IPS DF 6.9 (cell line): ENCODE measurements at regions not wholly inside any gene's neighbourhood (a gene's known extent, or its start where the extent isn't known, plus 50 kb on each side); places are given as distances from the start of the nearest gene placed in this dataset.

Experiments
- DNase-seq: peaks from one replicate; pipeline ENCODE4 v3.0.0-alpha.2; 2013; ENCODE audit warnings: low read depth, low spot score
- H3K27ac ChIP-seq: one replicate; pipeline ENCODE4 v1.5.1; 2013; ENCODE audit warnings: low read length, control low read depth
- H3K27me3 ChIP-seq: 2 replicates; pipeline ENCODE4 v1.6.1; 2013; ENCODE audit warnings: mild to moderate bottlenecking, low read length; ENCODE audit not compliant: control insufficient read depth, insufficient read depth
- H3K36me3 ChIP-seq: 2 replicates; pipeline ENCODE4 v1.6.1; 2013; ENCODE audit warnings: low read length; ENCODE audit not compliant: control insufficient read depth, insufficient read depth
- H3K4me1 ChIP-seq: 2 replicates; pipeline ENCODE4 v1.6.1; 2013; ENCODE audit warnings: low read length; ENCODE audit not compliant: control insufficient read depth, insufficient read depth
- H3K4me3 ChIP-seq: 2 replicates; pipeline ENCODE4 v1.5.1; 2013; ENCODE audit warnings: mild to moderate bottlenecking, low read length
- H3K9me3 ChIP-seq: 2 replicates; pipeline ENCODE4 v1.6.1; 2013; ENCODE audit warnings: low read length, inconsistent platforms; ENCODE audit not compliant: control insufficient read depth, insufficient read depth
- WGBS: extraction: QIAGEN DNeasy Blood & Tissue Kit; methylation state at CpG from one replicate; pipeline ENCODE4 v1.1.7; 2013; ENCODE audit warnings: mixed read lengths, missing lambda C conversion rate; ENCODE audit not compliant: insufficient read length, insufficient coverage; 5-methylcytosine and 5-hydroxymethylcytosine counted together

- Histone ChIP-seq H3K36me3 (no peaks in the 10 kb centered on the region), H3K4me1 (no peaks in the 10 kb centered on the region), H3K27ac (no peak overlapping the region), H3K9me3 (no peaks in the 10 kb centered on the region), H3K27me3 (no peaks in the 10 kb centered on the region), H3K4me3 (no peak overlapping the region)
- no CpG with 5 or more reads among the region's 10 CpGs for WGBS
- DNase-seq: no peak
These were observed 178.2 kb upstream of the S1PR3 start for GRCh38 chr9:88812938-88813637.

- no peaks in the 10 kb centered on the region for H3K27me3 ChIP-seq
- H3K9me3 ChIP-seq: no peaks in the 10 kb centered on the region
- DNase-seq: no peak
- H3K4me3 ChIP-seq: no peak overlapping the region
- H3K4me1 ChIP-seq: peaks cover 3% of the 10 kb centered on the region; the same call in 1 of the 2 replicates
- no CpG with 5 or more reads among the region's 8 CpGs for WGBS
- no peaks in the 10 kb centered on the region for H3K36me3 ChIP-seq
- H3K27ac ChIP-seq: no peak overlapping the region
These were observed 177.5 kb upstream of the S1PR3 start for GRCh38 chr9:88813638-88814209.

GRCh38 chr9:88814577-88814976, 176.7 kb upstream of the S1PR3 start:
- Histone ChIP-seq H3K27ac (no peak overlapping the region), H3K36me3 (no peaks in the 10 kb centered on the region), H3K9me3 (no peaks in the 10 kb centered on the region), H3K4me1 (peaks cover 3% of the 10 kb centered on the region; the same call in 1 of the 2 replicates), H3K4me3 (no peak overlapping the region), H3K27me3 (no peaks in the 10 kb centered on the region)
- no peak for DNase-seq
- WGBS: no CpG with 5 or more reads among the region's 4 CpGs

GRCh38 chr9:88816141-88816540, 175.1 kb upstream of the S1PR3 start:
- Histone ChIP-seq H3K4me3 (no peak overlapping the region), H3K9me3 (no peaks in the 10 kb centered on the region), H3K27ac (no peak overlapping the region), H3K4me1 (peaks cover 3% of the 10 kb centered on the region; the same call in 1 of the 2 replicates), H3K36me3 (no peaks in the 10 kb centered on the region), H3K27me3 (no peaks in the 10 kb centered on the region)
- no CpG with 5 or more reads among the region's 9 CpGs for WGBS
- DNase-seq: no peak

- H3K4me1 ChIP-seq: peaks cover 3% of the 10 kb centered on the region; the same call in 1 of the 2 replicates
- H3K36me3 ChIP-seq: no peaks in the 10 kb centered on the region
These were observed 174.7 kb upstream of the S1PR3 start for GRCh38 chr9:88816591-88816990.

GRCh38 chr9:88817628-88818027, 173.6 kb upstream of the S1PR3 start:
- Histone ChIP-seq H3K27ac (no peak overlapping the region), H3K36me3 (no peaks in the 10 kb centered on the region), H3K4me1 (peaks cover 3% of the 10 kb centered on the region; the same call in 1 of the 2 replicates), H3K4me3 (no peak overlapping the region), H3K9me3 (no peaks in the 10 kb centered on the region), H3K27me3 (no peaks in the 10 kb centered on the region)
- no CpG with 5 or more reads among the region's 7 CpGs for WGBS
- no peak for DNase-seq

More at GRCh38 chr9:88816591-88816990, 174.7 kb upstream of the S1PR3 start:
- Histone ChIP-seq H3K9me3 (no peaks in the 10 kb centered on the region), H3K27ac (no peak overlapping the region), H3K4me3 (no peak overlapping the region), H3K27me3 (no peaks in the 10 kb centered on the region)
- DNase-seq: no peak
- WGBS: no CpG with 5 or more reads among the region's 3 CpGs

- DNase-seq: no peak
- H3K4me3 ChIP-seq: no peak overlapping the region
- H3K27ac ChIP-seq: no peak overlapping the region
- no CpG with 5 or more reads among the region's 11 CpGs for WGBS
- H3K9me3 ChIP-seq: no peaks in the 10 kb centered on the region
- no peaks in the 10 kb centered on the region for H3K27me3 ChIP-seq
- peaks cover 3% of the 10 kb centered on the region; the same call in 1 of the 2 replicates for H3K4me1 ChIP-seq
- H3K36me3 ChIP-seq: no peaks in the 10 kb centered on the region
These were observed 172.6 kb upstream of the S1PR3 start for GRCh38 chr9:88818495-88819201.

GRCh38 chr9:88819476-88819875, 171.8 kb upstream of the S1PR3 start:
- H3K9me3 ChIP-seq: no peaks in the 10 kb centered on the region
- WGBS: no CpG with 5 or more reads among the region's 2 CpGs
- H3K27me3 ChIP-seq: no peaks in the 10 kb centered on the region
- DNase-seq: no peak
- H3K4me3 ChIP-seq: no peak overlapping the region
- H3K36me3 ChIP-seq: no peaks in the 10 kb centered on the region
- H3K27ac ChIP-seq: no peak overlapping the region
- peaks cover 3% of the 10 kb centered on the region; the same call in 1 of the 2 replicates for H3K4me1 ChIP-seq

GRCh38 chr9:88820055-88820454, 171.2 kb upstream of the S1PR3 start:
- WGBS: no CpG with 5 or more reads among the region's 2 CpGs
- H3K4me3 ChIP-seq: no peak overlapping the region
- no peaks in the 10 kb centered on the region for H3K27me3 ChIP-seq
- no peak overlapping the region for H3K27ac ChIP-seq
- DNase-seq: no peak
- H3K9me3 ChIP-seq: no peaks in the 10 kb centered on the region
- H3K36me3 ChIP-seq: no peaks in the 10 kb centered on the region
- H3K4me1 ChIP-seq: peaks cover 3% of the 10 kb centered on the region; the same call in 1 of the 2 replicates

GRCh38 chr9:88821033-88821745, 170.1 kb upstream of the S1PR3 start:
- DNase-seq: no peak
- Histone ChIP-seq H3K36me3 (no peaks in the 10 kb centered on the region), H3K27me3 (no peaks in the 10 kb centered on the region), H3K4me3 (no peak overlapping the region), H3K9me3 (no peaks in the 10 kb centered on the region), H3K27ac (no peak overlapping the region), H3K4me1 (peaks cover 3% of the 10 kb centered on the region; the same call in 1 of the 2 replicates)
- 100% methylated on average over 1 of the region's 2 CpGs for WGBS
